ENCODE measurements at regions not wholly inside any gene's neighbourhood (a gene's known extent, or its start where the extent isn't known, plus 50 kb on each side); places are given as distances from the start of the nearest gene placed in this dataset.

- H3K9me3 ChIP-seq (ENCODE audit: control insufficient read depth in 1 of 2, insufficient read depth in 1 of 2, low read depth in 1 of 2, low read length in 2 of 2) = no peaks in the 10 kb centered on the region
- no peaks in the 10 kb centered on the region for H3K79me2 ChIP-seq (ENCODE audit: insufficient read depth, low read length)
- POLR2A ChIA-PET = no interaction called here
- H3K4me2 ChIP-seq (ENCODE audit: low read length) = no peak overlapping the region
- RAD21 ChIA-PET (ENCODE audit: low non-redundant PET in 1 of 2, low total read pairs in 2 of 2, uncharacterized antibody in 2 of 2, unreplicated experiment in 2 of 2) = no interaction called here
- no peaks in the 10 kb centered on the region for H3K36me3 ChIP-seq (ENCODE audit: control insufficient read depth in 1 of 2, insufficient read depth in 2 of 2, low read length in 2 of 2)
- ATAC-seq = no peak
- no peaks in the 10 kb centered on the region for H3K27me3 ChIP-seq (ENCODE audit: insufficient read depth, low read length)
- no peak for DNase-seq (ENCODE audit: low read depth, low spot score)
- no peaks in the 10 kb centered on the region for H3K4me1 ChIP-seq (ENCODE audit: control insufficient read depth in 1 of 2, insufficient read depth in 2 of 2, low read length in 2 of 2)
- no TSS peak for BruUV-seq (replicated peaks)
- no peak overlapping the region for H3K9ac ChIP-seq (ENCODE audit: low read length)
- no peaks in the 10 kb centered on the region for H4K20me1 ChIP-seq (ENCODE audit: insufficient read depth)
- CTCF ChIA-PET = no interaction called here
- no peak overlapping the region for H3K27ac ChIP-seq (ENCODE audit: low read depth, low read length)
- intact Hi-C loops (cut with micrococcal nuclease) = no loop called here
- no peaks in the 10 kb centered on the region for H3K9me2 ChIP-seq (ENCODE audit: insufficient read depth)
- no peak overlapping the region for H2AFZ ChIP-seq (ENCODE audit: low read depth, low read length, poor library complexity, severe bottlenecking)
- no peak for TF ChIP-seq ZBTB33 (IDR thresholded peaks at IDR 0.05; ENCODE audit: extremely low read depth, insufficient replicate concordance, low read length)
- no peak for TF ChIP-seq SRF (IDR thresholded peaks at IDR 0.05; ENCODE audit: low read depth)
- TF ChIP-seq YY1 (IDR thresholded peaks at IDR 0.05; ENCODE audit: extremely low read depth, insufficient replicate concordance, low read depth, low read length) = no peak
- no peak for TF ChIP-seq EZH2 (IDR thresholded peaks at IDR 0.05)
- TF ChIP-seq, protein P1, sequence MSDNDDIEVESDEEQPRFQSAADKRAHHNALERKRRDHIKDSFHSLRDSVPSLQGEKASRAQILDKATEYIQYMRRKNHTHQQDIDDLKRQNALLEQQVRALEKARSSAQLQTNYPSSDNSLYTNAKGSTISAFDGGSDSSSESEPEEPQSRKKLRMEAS (IDR thresholded peaks at IDR 0.05) = no peak
- no peak for TF ChIP-seq TCF7L2 (IDR thresholded peaks at IDR 0.05; ENCODE audit: borderline replicate concordance, extremely low read depth, insufficient read depth, insufficient read length)
- no peak for TF ChIP-seq JUND (IDR thresholded peaks at IDR 0.05)
- TF ChIP-seq CEBPB (IDR thresholded peaks at IDR 0.05; ENCODE audit: low read depth) = no peak
- TF ChIP-seq EGR1 (IDR thresholded peaks at IDR 0.05; ENCODE audit: low read depth) = no peak
- TF ChIP-seq CBX3 (IDR thresholded peaks at IDR 0.05; ENCODE audit: low read depth) = no peak
- no peak for TF ChIP-seq POLR2A (IDR thresholded peaks at IDR 0.05; ENCODE audit: borderline replicate concordance, extremely low read depth, insufficient read depth, insufficient read length)
- TF ChIP-seq POLR2AphosphoS5 (IDR thresholded peaks at IDR 0.05; ENCODE audit: low read depth, low read length) = no peak
- no peak for TF ChIP-seq ZFX (IDR thresholded peaks at IDR 0.05)
- TF ChIP-seq FOSL1 (IDR thresholded peaks at IDR 0.05; ENCODE audit: low read depth) = no peak
- no peak for TF ChIP-seq CTCF (IDR thresholded peaks at IDR 0.05 in 2 of 3, conservative IDR thresholded peaks at IDR 0.05 in 1 of 3; ENCODE audit: borderline replicate concordance in 1 of 3, insufficient read depth in 1 of 3, low read depth in 2 of 3, low read length in 2 of 3)
- H3K4me3 ChIP-seq (replicated peaks in 1 of 2; ENCODE audit: low read depth in 1 of 2, low read length in 2 of 2) = no peak overlapping the region
Measured at GRCh38 chr2:168401048-168401556, 55.0 kb upstream of the CERS6 start.

All from HCT116 (cell line).